H7 (cell line): ENCODE measurements at regions not wholly inside any gene's neighbourhood (a gene's known extent, or its start where the extent isn't known, plus 50 kb on each side); places are given as distances from the start of the nearest gene placed in this dataset.
A peak's percentile ranks its signal among the peaks of the same experiment; 100 is the strongest.
"Not testable (repeated sequence)": the region's sequence is repeated elsewhere in the genome, so short reads cannot be mapped to it uniquely, and the experiment has no call there.

Experiments
- DNase-seq: peaks from one replicate; pipeline ENCODE4 v3.0.0; 2012
- H3K27me3 ChIP-seq: 2 replicates; pipeline ENCODE4 v1.6.0; 2011; ENCODE audit warnings: mild to moderate bottlenecking, low read length; ENCODE audit not compliant: control insufficient read depth, insufficient read depth
- H3K36me3 ChIP-seq: replicated peaks from 2 replicates; pipeline ENCODE4 v1.5.1; 2011; ENCODE audit warnings: low read length; ENCODE audit not compliant: control insufficient read depth, insufficient read depth
- H3K4me3 ChIP-seq: 2 replicates; pipeline ENCODE4 v1.5.1; 2011; ENCODE audit warnings: low read depth, mild to moderate bottlenecking, control low read depth, low read length, moderate library complexity; ENCODE audit not compliant: insufficient read depth

- Histone ChIP-seq H3K4me3 (no peak overlapping the region), H3K27me3 (no peaks in the 10 kb centered on the region), H3K36me3 (no peaks in the 10 kb centered on the region)
- no peak for DNase-seq
Measured at GRCh38 chr14:27587103-27587502, 989.3 kb upstream of the NOVA1 start.

- Histone ChIP-seq H3K36me3 (no peaks in the 10 kb centered on the region), H3K27me3 (no peaks in the 10 kb centered on the region), H3K4me3 (no peak overlapping the region)
- peak; percentile 1 for DNase-seq
Measured at GRCh38 chr14:27605282-27605681, 1007.4 kb upstream of the NOVA1 start.

DNA sequence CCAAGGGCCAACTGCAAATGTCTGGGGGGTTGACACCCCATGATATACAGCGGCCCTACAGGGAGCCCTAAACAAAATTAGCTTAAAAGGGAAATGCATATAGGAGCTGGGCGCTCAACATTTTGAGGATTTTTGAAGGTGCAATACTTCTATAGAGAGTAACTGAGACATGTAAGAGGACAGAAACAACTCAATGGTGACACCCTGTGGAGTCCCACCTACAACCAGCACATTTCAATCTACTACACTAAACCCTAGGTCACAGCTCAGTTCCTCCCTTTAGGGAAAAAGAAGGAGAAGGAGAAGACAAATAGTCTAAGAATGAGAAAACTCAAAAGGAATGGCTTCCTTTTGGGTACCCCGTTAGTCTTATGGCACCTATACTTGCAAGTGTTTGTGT is 1010.5 kb upstream of the NOVA1 start:
- no peak for DNase-seq

DNA sequence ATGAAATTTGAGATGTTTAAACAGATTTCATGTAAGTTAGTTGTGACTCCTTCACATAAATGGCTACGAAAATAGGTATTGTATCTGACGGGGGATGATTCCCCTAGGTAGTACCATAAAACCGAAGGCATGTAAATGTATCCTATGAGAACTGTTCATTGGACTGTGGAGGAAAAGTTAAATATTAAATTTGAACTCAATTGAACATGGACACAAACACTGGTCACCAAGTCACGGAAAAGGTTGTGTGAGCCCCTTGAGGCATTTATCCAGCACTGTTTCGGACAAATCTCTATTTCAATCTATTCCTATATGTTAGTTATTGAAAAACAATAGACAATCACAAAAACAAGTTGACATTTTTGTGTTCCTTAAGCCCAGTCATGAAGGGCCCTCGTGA is 1014.3 kb upstream of the NOVA1 start:
- no peak for DNase-seq
- Histone ChIP-seq H3K4me3 (no peak overlapping the region), H3K27me3 (no peaks in the 10 kb centered on the region), H3K36me3 (no peaks in the 10 kb centered on the region)

More for the DNA sequence above, 1010.5 kb upstream of the NOVA1 start:
- Histone ChIP-seq H3K4me3 (no peak overlapping the region), H3K27me3 (no peaks in the 10 kb centered on the region), H3K36me3 (no peaks in the 10 kb centered on the region)

DNA sequence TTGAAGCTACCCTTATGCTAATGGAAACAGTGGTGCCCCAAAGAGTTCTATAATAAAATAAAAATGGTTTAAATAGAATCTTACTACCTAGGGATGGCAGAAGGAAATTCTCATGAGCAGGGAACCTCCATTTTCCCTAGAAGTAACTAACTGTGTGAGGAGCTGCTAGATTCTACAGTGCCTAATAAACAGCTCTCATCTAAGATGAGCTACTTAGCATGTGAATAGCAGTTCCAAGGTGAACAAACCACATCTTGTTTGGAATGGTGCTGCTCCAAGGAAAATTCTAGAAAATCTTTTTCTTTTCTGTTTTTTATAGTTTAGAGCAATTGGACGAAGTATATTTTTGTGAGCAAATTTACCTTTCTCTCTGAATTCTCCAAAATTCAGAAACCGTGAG is 1015.3 kb upstream of the NOVA1 start:
- H3K4me3 ChIP-seq = no peak overlapping the region
- H3K27me3 ChIP-seq = no peaks in the 10 kb centered on the region
- no peaks in the 10 kb centered on the region for H3K36me3 ChIP-seq
- DNase-seq = no peak

DNA sequence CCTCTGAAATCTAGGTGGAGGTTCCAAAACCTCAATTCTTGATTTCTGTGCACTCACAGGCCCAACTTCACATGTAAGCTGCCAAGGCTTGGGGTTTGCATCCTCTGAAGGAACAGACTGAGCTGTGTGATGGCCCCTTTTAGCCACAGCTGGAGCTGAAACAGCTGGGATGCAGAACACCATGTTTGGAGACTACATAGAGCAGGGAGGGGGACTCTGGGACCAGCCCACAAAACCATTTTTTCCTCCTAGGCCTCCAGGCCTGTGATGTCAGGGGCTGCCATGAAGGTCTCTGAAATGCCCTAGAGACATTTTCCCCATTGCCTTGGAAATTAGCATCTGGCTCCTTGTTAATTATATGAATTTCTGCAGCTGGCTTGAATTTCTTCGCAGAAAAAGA is 1025.9 kb upstream of the NOVA1 start:
- Histone ChIP-seq H3K36me3 (no peaks in the 10 kb centered on the region), H3K27me3 (no peaks in the 10 kb centered on the region), H3K4me3 (no peak overlapping the region)
- no peak for DNase-seq

DNA sequence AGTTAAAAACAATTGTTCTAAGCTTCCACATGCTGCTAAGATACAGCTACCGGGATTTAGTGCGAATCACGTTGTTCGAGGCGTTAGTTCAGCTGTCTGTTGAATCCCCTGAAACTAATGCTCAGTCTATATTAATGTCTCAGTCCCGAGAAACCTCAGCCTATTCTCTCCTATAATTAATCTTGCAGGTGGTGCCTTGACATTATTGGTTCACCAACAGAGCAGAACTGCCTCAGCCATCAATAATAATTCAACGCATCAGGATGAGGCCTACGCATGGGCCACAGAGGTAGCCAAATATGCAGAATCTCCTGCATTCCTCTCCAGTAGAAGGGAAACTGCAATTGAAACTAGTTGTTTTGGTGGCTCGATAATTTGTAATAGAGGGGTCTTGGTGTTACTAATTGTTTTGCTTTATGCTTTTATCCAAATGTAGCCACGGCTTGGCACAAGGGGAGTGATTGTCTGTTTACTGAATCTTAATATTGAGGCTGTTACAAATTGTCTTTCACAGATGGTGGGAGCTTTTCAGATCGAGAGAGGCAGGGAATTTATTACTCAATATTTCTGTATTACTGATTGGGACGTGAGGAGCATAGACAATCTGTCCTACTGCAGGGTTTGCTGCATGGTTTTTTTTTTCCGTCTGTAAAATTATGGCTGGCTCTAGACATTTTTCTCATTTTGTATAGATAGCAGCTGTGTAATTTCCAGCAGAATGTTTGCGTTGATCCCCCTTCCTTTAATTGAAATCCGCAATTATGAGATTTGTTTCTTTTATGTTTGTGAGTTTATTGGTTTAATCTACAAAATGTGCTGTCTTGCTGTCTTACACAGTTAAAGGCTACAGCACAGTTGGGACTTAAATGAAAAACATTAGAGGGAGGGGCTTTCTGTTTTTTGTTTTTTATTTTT is 1036.5 kb upstream of the NOVA1 start:
- Histone ChIP-seq H3K27me3 (no peaks in the 10 kb centered on the region), H3K4me3 (no peak overlapping the region), H3K36me3 (no peaks in the 10 kb centered on the region)
- DNase-seq = no peak

- H3K4me3 ChIP-seq, H3K36me3 ChIP-seq, H3K27me3 ChIP-seq, DNase-seq: not testable (repeated sequence)
Measured at GRCh38 chr14:27640688-27641087, 1042.9 kb upstream of the NOVA1 start.

- Histone ChIP-seq H3K27me3 (no peaks in the 10 kb centered on the region), H3K36me3 (no peaks in the 10 kb centered on the region), H3K4me3 (no peak overlapping the region)
- no peak for DNase-seq
Measured at GRCh38 chr14:27642251-27642866, 1044.5 kb upstream of the NOVA1 start.

DNA sequence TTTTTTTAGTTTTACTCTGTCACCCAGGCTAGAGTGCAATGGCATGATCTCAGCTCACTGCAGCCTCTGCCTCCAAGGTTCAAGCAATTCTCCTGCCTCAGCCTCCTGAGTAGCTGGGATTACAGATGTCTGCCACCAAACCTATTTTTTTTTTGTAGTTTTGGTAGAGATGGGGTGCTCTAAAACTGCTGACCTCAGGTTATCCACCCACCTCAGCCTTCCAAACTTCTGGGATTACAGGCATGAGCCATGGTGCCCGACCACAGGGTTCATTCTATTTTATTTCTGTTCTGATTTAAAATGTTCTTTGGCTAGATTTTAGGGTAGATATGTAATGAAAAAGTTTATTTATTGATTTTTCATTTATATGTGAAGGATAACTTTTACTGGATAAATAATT is 1062.8 kb upstream of the NOVA1 start:
- no peaks in the 10 kb centered on the region for H3K27me3 ChIP-seq
- no peak for DNase-seq
- H3K4me3 ChIP-seq = no peak overlapping the region
- no peaks in the 10 kb centered on the region for H3K36me3 ChIP-seq

GRCh38 chr14:27668531-27668930 is 1070.7 kb upstream of the NOVA1 start:
- Histone ChIP-seq H3K4me3 (no peak overlapping the region), H3K36me3 (no peaks in the 10 kb centered on the region), H3K27me3 (no peaks in the 10 kb centered on the region)
- no peak for DNase-seq

DNA sequence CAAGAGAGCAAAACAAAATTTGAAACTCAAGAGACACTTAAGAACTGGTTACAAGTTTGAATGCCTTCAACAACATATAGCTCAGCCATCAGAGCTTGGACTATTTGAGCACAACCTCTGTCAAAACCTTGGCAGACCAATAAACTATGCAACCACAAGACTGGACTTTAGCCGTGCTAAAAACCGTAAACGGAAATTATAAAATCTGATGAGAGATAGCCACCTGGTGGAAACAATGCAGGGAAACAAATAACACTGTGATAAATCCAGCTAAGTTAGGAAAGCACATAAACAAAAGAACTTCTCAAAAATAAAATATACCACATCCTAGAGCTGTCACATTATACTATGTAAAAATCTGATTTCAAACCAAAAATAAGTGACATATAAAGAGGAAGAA is 1074.2 kb upstream of the NOVA1 start:
- 0 out of 2 replicates have a peak overlapping the region, but pooled peaks have one; percentile 0 for H3K4me3 ChIP-seq
- no peaks in the 10 kb centered on the region for H3K36me3 ChIP-seq
- peak; percentile 3 for DNase-seq
- no peaks in the 10 kb centered on the region for H3K27me3 ChIP-seq

- H3K4me3 ChIP-seq = peak overlapping the region; percentile 43
- not testable (repeated sequence) for DNase-seq, H3K27me3 ChIP-seq, H3K36me3 ChIP-seq
Measured at GRCh38 chr14:27672811-27673737, 1075.2 kb upstream of the NOVA1 start.

GRCh38 chr14:27686137-27686536 is 1080.5 kb upstream of the FOXG1 start:
- H3K27me3 ChIP-seq = no peaks in the 10 kb centered on the region
- no peak overlapping the region for H3K4me3 ChIP-seq
- no peak for DNase-seq
- H3K36me3 ChIP-seq = no peaks in the 10 kb centered on the region
